ENCODE measurements at regions not wholly inside any gene's neighbourhood (a gene's known extent, or its start where the extent isn't known, plus 50 kb on each side); places are given as distances from the start of the nearest gene placed in this dataset.

DNA sequence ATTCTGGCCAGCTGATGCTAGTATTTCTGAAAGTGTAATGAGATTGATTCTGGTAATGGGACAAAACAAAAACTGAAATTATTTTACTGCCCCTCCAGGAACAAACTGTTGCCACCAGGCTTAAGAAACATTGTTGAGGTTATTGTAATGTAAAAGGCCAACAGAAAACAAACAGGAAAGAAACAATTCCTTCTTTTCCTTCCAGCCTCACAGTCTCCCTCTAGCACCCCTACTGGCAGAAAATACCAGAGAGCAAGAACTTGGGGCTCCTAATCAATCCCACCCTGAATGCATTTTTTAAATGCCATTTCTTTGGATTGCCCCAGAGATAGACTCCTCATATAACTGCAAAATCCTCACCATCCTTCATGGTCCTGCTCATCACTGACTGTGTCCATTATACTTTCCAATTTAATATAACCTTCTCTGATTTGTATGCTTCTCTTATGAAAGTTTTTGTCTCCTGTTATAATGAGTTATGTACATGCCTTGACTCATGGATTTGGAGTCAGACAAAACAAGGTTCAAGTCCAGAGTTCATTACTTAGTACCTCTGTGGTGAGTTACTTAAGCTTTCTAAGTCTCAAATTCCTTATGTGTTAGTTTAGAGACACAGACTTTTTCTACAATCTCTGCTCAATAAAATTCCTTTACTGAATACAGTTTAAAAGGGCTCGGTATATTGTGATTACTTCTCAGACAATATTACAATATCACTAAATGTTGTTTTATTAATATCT lies 157.9 kb upstream of the FBN2 start:
- no peak for DNase-seq
- Histone ChIP-seq H3K9me3 (no peaks in the 10 kb centered on the region), H3K27ac (no peak overlapping the region), H3K27me3 (ENCODE audit: insufficient read depth in 3 of 3, low read length in 2 of 3) (no peaks in the 10 kb centered on the region), H3K4me1 (no peaks in the 10 kb centered on the region), H3K36me3 (ENCODE audit: insufficient read depth in 1 of 2, low read depth in 1 of 2) (no peaks in the 10 kb centered on the region), H3K4me3 (no peak overlapping the region)
- no peak for ATAC-seq
- WGBS, 3 donors, result 51 to 98% (median 96%) methylated on average over 1 of the region's 1 CpG
- intact Hi-C loops (cut with DNase I), result no loop called here
- TF ChIP-seq, protein P1, sequence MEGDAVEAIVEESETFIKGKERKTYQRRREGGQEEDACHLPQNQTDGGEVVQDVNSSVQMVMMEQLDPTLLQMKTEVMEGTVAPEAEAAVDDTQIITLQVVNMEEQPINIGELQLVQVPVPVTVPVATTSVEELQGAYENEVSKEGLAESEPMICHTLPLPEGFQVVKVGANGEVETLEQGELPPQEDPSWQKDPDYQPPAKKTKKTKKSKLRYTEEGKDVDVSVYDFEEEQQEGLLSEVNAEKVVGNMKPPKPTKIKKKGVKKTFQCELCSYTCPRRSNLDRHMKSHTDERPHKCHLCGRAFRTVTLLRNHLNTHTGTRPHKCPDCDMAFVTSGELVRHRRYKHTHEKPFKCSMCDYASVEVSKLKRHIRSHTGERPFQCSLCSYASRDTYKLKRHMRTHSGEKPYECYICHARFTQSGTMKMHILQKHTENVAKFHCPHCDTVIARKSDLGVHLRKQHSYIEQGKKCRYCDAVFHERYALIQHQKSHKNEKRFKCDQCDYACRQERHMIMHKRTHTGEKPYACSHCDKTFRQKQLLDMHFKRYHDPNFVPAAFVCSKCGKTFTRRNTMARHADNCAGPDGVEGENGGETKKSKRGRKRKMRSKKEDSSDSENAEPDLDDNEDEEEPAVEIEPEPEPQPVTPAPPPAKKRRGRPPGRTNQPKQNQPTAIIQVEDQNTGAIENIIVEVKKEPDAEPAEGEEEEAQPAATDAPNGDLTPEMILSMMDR (IDR thresholded peaks at IDR 0.05), result no peak

DNA sequence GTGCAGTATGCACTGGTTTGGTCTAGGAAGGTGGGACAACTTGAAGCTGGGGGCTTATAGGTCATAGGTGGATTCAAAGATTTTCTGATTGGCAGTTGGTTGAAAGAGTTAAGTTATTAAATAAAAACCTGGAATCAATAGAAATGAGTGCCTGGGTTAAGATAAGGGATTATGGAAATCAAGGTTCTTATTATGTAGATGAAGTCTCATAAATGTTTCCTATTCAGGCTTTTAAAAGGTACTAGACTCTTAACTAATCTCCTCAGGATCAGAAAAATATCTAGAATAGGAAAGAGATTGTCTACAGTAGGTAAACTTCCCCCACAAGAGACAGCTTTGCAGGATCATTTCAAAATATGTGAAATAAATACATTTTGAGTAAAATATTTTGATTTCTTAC lies 163.3 kb upstream of the FBN2 start:
- Histone ChIP-seq H3K9me3 (no peaks in the 10 kb centered on the region), H3K36me3 (ENCODE audit: insufficient read depth in 1 of 2, low read depth in 1 of 2) (no peaks in the 10 kb centered on the region), H3K4me1 (no peaks in the 10 kb centered on the region), H3K27me3 (ENCODE audit: insufficient read depth in 3 of 3, low read length in 2 of 3) (no peaks in the 10 kb centered on the region), H3K4me3 (no peak overlapping the region), H3K27ac (no peak overlapping the region)
- DNase-seq (no peak), ATAC-seq (no peak)
- TF ChIP-seq, protein P1 (IDR thresholded peaks at IDR 0.05), result no peak
- intact Hi-C loops (cut with DNase I), result no loop called here

DNA sequence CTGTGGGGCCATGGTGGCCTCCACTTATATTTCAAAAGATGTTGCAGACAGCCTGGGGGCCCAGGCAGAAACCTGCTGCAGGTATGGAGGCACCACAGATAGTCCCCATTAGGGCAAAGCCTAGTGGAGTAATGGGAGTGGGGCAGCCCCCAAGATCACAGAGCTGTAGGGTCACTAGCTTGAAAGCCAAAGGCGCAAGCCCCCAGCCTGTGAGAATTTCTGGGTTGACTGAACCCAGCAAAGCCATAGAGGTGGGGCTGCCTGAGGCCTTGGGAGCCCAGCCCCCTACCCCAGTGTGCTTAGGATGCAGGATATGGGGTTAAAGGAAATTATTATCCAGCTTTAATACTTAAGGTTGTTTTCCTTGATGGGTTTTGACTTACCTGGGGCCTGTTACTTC lies 165.3 kb upstream of the FBN2 start:
- intact Hi-C loops (cut with DNase I), result no loop called here
- no peaks in the 10 kb centered on the region for H3K9me3 ChIP-seq
- H3K27ac ChIP-seq, result no peak overlapping the region
- H3K4me1 ChIP-seq, result no peaks in the 10 kb centered on the region
- 100% methylated on average over 1 of the region's 1 CpG for WGBS, 3 donors
- no peaks in the 10 kb centered on the region for H3K36me3 ChIP-seq (ENCODE audit: insufficient read depth in 1 of 2, low read depth in 1 of 2)
- no peak overlapping the region for H3K4me3 ChIP-seq
- no peaks in the 10 kb centered on the region for H3K27me3 ChIP-seq (ENCODE audit: insufficient read depth in 3 of 3, low read length in 2 of 3)
- DNase-seq, result no peak
- ATAC-seq, result no peak
- TF ChIP-seq, protein P1 (IDR thresholded peaks at IDR 0.05), result no peak

DNA sequence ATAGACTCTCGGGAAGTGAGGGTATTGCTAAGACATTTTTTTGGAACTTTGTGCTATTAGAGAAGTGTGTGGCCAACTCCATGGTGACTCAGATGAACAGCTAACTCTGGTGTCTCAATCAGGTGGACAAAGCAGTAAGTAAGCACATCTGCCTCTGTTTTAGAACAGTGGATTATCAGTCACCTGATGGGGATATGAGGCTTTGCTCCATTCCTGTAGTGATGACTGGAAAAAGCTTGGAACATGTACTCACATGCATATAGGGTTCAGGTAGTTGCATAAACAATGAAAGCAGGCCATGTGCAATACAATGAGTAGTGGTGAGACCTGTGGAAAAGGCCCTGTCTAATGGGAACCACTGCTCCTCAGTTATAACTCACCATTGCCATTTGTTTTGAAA lies 168.2 kb upstream of the FBN2 start:
- Histone ChIP-seq H3K27ac (no peak overlapping the region), H3K9me3 (no peaks in the 10 kb centered on the region), H3K27me3 (ENCODE audit: insufficient read depth in 3 of 3, low read length in 2 of 3) (no peaks in the 10 kb centered on the region), H3K4me1 (no peaks in the 10 kb centered on the region), H3K36me3 (ENCODE audit: insufficient read depth in 1 of 2, low read depth in 1 of 2) (no peaks in the 10 kb centered on the region), H3K4me3 (no peak overlapping the region)
- WGBS, 3 donors, result 69 to 91% (median 84%) methylated on average over 1 of the region's 1 CpG
- intact Hi-C loops (cut with DNase I), result no loop called here
- ATAC-seq (no peak), DNase-seq (no peak)
- TF ChIP-seq, protein P1 (IDR thresholded peaks at IDR 0.05), result no peak

DNA sequence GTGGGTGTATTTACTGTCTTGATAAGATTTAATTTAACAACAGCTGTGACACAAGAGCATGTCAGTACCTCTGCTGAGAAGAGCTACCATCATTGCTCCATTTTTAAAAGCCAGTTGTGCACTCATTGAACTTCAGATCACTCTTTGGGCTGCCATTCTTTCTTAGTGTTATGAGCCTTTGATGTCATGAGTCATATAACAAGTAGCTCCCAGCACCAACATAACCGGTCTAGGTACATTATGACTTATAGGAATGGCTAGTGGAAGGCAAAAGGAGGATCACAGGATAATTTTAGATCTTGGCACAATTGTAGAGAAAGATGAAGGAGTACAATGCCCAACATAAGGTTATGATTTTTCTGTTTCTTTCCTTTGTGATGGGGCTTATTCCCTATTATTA lies 170.8 kb upstream of the FBN2 start:
- Histone ChIP-seq H3K27me3 (ENCODE audit: insufficient read depth in 3 of 3, low read length in 2 of 3) (no peaks in the 10 kb centered on the region), H3K9me3 (no peaks in the 10 kb centered on the region), H3K4me3 (no peak overlapping the region), H3K4me1 (no peaks in the 10 kb centered on the region), H3K36me3 (ENCODE audit: insufficient read depth in 1 of 2, low read depth in 1 of 2) (no peaks in the 10 kb centered on the region), H3K27ac (no peak overlapping the region)
- DNase-seq, result no peak
- TF ChIP-seq, protein P1 (IDR thresholded peaks at IDR 0.05), result no peak
- intact Hi-C loops (cut with DNase I), result no loop called here
- no peak for ATAC-seq
- WGBS, 3 donors, result 82 to 94% (median 93%) methylated on average over 1 of the region's 1 CpG
